Neuronal stem cell (in vitro differentiated cells): ENCODE measurements at regions not wholly inside any gene's neighbourhood (a gene's known extent, or its start where the extent isn't known, plus 50 kb on each side); places are given as distances from the start of the nearest gene placed in this dataset.
"Not testable (repeated sequence)": the region's sequence is repeated elsewhere in the genome, so short reads cannot be mapped to it uniquely, and the experiment has no call there.

ENCODE experiments used
- DNase-seq: peaks from one replicate; pipeline ENCODE4 v3.0.0-alpha.2; 2013; ENCODE audit warnings: low spot score
- H2AFZ ChIP-seq: one replicate; pipeline ENCODE4 v1.6.1; 2013; ENCODE audit warnings: mild to moderate bottlenecking, low read length, inconsistent platforms
- H2AK5ac ChIP-seq: 2 replicates; pipeline ENCODE4 v1.6.1; 2013; ENCODE audit warnings: low read depth, mild to moderate bottlenecking, inconsistent platforms, low read length, moderate library complexity, mixed read lengths
- H2BK120ac ChIP-seq: 2 replicates; pipeline ENCODE4 v1.6.1; 2013; ENCODE audit warnings: low read depth, mild to moderate bottlenecking, inconsistent platforms, low read length, moderate library complexity, mixed read lengths
- H2BK12ac ChIP-seq: one replicate; pipeline ENCODE4 v1.6.1; 2013; ENCODE audit warnings: low read length, inconsistent platforms
- H2BK15ac ChIP-seq: 2 replicates; pipeline ENCODE4 v1.6.1; 2013; ENCODE audit warnings: mild to moderate bottlenecking, low read length, inconsistent platforms, mixed read lengths
- H2BK5ac ChIP-seq: one replicate; pipeline ENCODE4 v1.6.1; 2013; ENCODE audit warnings: inconsistent platforms, mild to moderate bottlenecking, low read length, moderate library complexity
- H3K14ac ChIP-seq: one replicate; pipeline ENCODE4 v1.6.1; 2013; ENCODE audit warnings: low read length, inconsistent platforms
- H3K18ac ChIP-seq: 2 replicates; pipeline ENCODE4 v1.6.1; 2013; ENCODE audit warnings: low read length, inconsistent platforms
- H3K23ac ChIP-seq: 2 replicates; pipeline ENCODE4 v1.6.1; 2013; ENCODE audit warnings: low read depth, mild to moderate bottlenecking, mixed read lengths, low read length, inconsistent platforms; ENCODE audit not compliant: poor library complexity
- H3K27ac ChIP-seq: replicated peaks from 3 replicates; pipeline ENCODE4 v1.5.1; 2013; ENCODE audit warnings: low read length, inconsistent platforms
- H3K27me3 ChIP-seq, 3 experiments: 2 replicates each; pipeline ENCODE4 v1.6.1; 2013; ENCODE audit warnings: low read length in 3 of 3, mild to moderate bottlenecking in 2 of 3, inconsistent platforms in 1 of 3, low read depth in 1 of 3, mixed read lengths in 1 of 3, moderate library complexity in 1 of 3; ENCODE audit not compliant: control insufficient read depth in 3 of 3, insufficient read depth in 3 of 3
- H3K36me3 ChIP-seq, 2 donors: replicated peaks in 1 of 2; 2 replicates each; pipeline ENCODE4 v1.6.1; 2013; ENCODE audit warnings: low read length in 2 of 2; ENCODE audit not compliant: control insufficient read depth in 2 of 2, insufficient read depth in 2 of 2
- H3K4ac ChIP-seq: 2 replicates; pipeline ENCODE4 v1.6.1; 2013; ENCODE audit warnings: inconsistent platforms, mild to moderate bottlenecking, low read length, moderate library complexity
- H3K4me1 ChIP-seq, 2 donors: 1 replicate in 1 of 2; 2 replicates in 1 of 2; pipeline ENCODE4 v1.6.1; 2013; ENCODE audit warnings: low read length in 2 of 2, low read depth in 1 of 2; ENCODE audit not compliant: control insufficient read depth in 2 of 2, insufficient read depth in 1 of 2
- H3K4me2 ChIP-seq: one replicate; pipeline ENCODE4 v1.6.1; 2013; ENCODE audit warnings: mild to moderate bottlenecking, low read length, inconsistent platforms; ENCODE audit not compliant: insufficient read depth, poor library complexity, severe bottlenecking
- H3K4me3 ChIP-seq, 2 donors: 2 replicates each; pipeline ENCODE4 v1.5.1; 2013; ENCODE audit warnings: low read length in 2 of 2, mild to moderate bottlenecking in 2 of 2, inconsistent platforms in 1 of 2, moderate library complexity in 1 of 2
- H3K79me1 ChIP-seq: one replicate; pipeline ENCODE4 v1.6.1; 2013; ENCODE audit warnings: low read depth, mild to moderate bottlenecking, inconsistent platforms, low read length, moderate library complexity
- H3K9ac ChIP-seq: one replicate; pipeline ENCODE4 v1.6.1; 2013; ENCODE audit warnings: mild to moderate bottlenecking, low read depth, low read length, inconsistent platforms; ENCODE audit not compliant: poor library complexity
- H3K9me3 ChIP-seq, 2 donors: replicated peaks in 1 of 2; 2 replicates each; pipeline versions ENCODE3 to v1.6.1; 2013; ENCODE audit warnings: low read length in 2 of 2, mild to moderate bottlenecking in 2 of 2, inconsistent platforms in 1 of 2, low read depth in 1 of 2, mixed read lengths in 1 of 2, moderate library complexity in 1 of 2; ENCODE audit not compliant: control insufficient read depth in 2 of 2, insufficient read depth in 1 of 2
- H4K8ac ChIP-seq: one replicate; pipeline ENCODE4 v1.6.1; 2013; ENCODE audit warnings: low read depth, mild to moderate bottlenecking, inconsistent platforms, low read length, moderate library complexity
- H4K91ac ChIP-seq: one replicate; pipeline ENCODE4 v1.6.1; 2013; ENCODE audit warnings: low read length, low read depth, mild to moderate bottlenecking, inconsistent platforms; ENCODE audit not compliant: poor library complexity
- WGBS, 2 donors: extraction: QIAGEN DNeasy Blood & Tissue Kit; methylation state at CpG; one replicate each; pipeline ENCODE4 v1.1.7; 2013; ENCODE audit warnings: missing lambda C conversion rate in 2 of 2, mixed read lengths in 1 of 2; ENCODE audit not compliant: insufficient read length in 2 of 2, insufficient replicate concordance in 1 of 2; ENCODE audit errors: extremely low coverage in 2 of 2; 5-methylcytosine and 5-hydroxymethylcytosine counted together

GRCh38 chr21:10346933-10347615, 174.3 kb upstream of the TPTE start:
- H3K18ac ChIP-seq, H3K23ac ChIP-seq, H2BK120ac ChIP-seq, H3K4ac ChIP-seq, H3K27ac ChIP-seq, H3K27me3 ChIP-seq, H3K9ac ChIP-seq, H3K4me3 ChIP-seq, H4K8ac ChIP-seq, H2BK15ac ChIP-seq, H3K79me1 ChIP-seq, H3K4me1 ChIP-seq, H2AFZ ChIP-seq, H3K14ac ChIP-seq, H4K91ac ChIP-seq, H3K4me2 ChIP-seq, H2BK12ac ChIP-seq, H3K36me3 ChIP-seq, DNase-seq, H2BK5ac ChIP-seq, H2AK5ac ChIP-seq, H3K9me3 ChIP-seq: not testable (repeated sequence)
- no CpG with 5 or more reads among the region's 3 CpGs for WGBS, 2 donors

GRCh38 chr21:10347675-10348074, 173.7 kb upstream of the TPTE start:
- not testable (repeated sequence) for H2AK5ac ChIP-seq, H2AFZ ChIP-seq, H3K9me3 ChIP-seq, H3K14ac ChIP-seq, H3K4me2 ChIP-seq, H3K23ac ChIP-seq, H2BK12ac ChIP-seq, H2BK15ac ChIP-seq, H4K91ac ChIP-seq, H3K4me1 ChIP-seq, H3K36me3 ChIP-seq, H3K9ac ChIP-seq, H2BK120ac ChIP-seq, H3K4ac ChIP-seq, H3K18ac ChIP-seq, H3K79me1 ChIP-seq, H3K27ac ChIP-seq, H4K8ac ChIP-seq, H3K4me3 ChIP-seq, DNase-seq, H2BK5ac ChIP-seq, H3K27me3 ChIP-seq
- WGBS, 2 donors = no CpG with 5 or more reads among the region's 7 CpGs

- WGBS, 2 donors = no CpG with 5 or more reads among the region's 3 CpGs
- not testable (repeated sequence) for DNase-seq, H3K4me2 ChIP-seq, H2AFZ ChIP-seq, H3K23ac ChIP-seq, H3K4me3 ChIP-seq, H4K8ac ChIP-seq, H2BK120ac ChIP-seq, H2AK5ac ChIP-seq, H3K36me3 ChIP-seq, H2BK15ac ChIP-seq, H3K27ac ChIP-seq, H3K9ac ChIP-seq, H4K91ac ChIP-seq, H3K9me3 ChIP-seq, H3K27me3 ChIP-seq, H3K14ac ChIP-seq, H3K79me1 ChIP-seq, H3K4me1 ChIP-seq, H3K18ac ChIP-seq, H2BK5ac ChIP-seq, H2BK12ac ChIP-seq, H3K4ac ChIP-seq
These were observed 173.2 kb upstream of the TPTE start for GRCh38 chr21:10348150-10348549.

- H3K18ac ChIP-seq, H4K91ac ChIP-seq, H2BK5ac ChIP-seq, H2BK12ac ChIP-seq, H3K4me1 ChIP-seq, H3K4me2 ChIP-seq, H3K4ac ChIP-seq, H2BK15ac ChIP-seq, H3K9me3 ChIP-seq, H3K79me1 ChIP-seq, H2AK5ac ChIP-seq, H4K8ac ChIP-seq, H2BK120ac ChIP-seq, H3K27ac ChIP-seq, H3K9ac ChIP-seq, H2AFZ ChIP-seq, H3K36me3 ChIP-seq, H3K14ac ChIP-seq, DNase-seq, H3K23ac ChIP-seq, H3K27me3 ChIP-seq: not testable (repeated sequence)
- peak overlapping the region in 1 of 2 donors; percentile 0 for H3K4me3 ChIP-seq
- WGBS, 2 donors = no CpG with 5 or more reads among the region's 5 CpGs
These were observed 166.4 kb upstream of the TPTE start for GRCh38 chr21:10354851-10355578.
